Astrocyte (in vitro differentiated cells and primary cell): ENCODE measurements at regions not wholly inside any gene's neighbourhood (a gene's known extent, or its start where the extent isn't known, plus 50 kb on each side); places are given as distances from the start of the nearest gene placed in this dataset.

ENCODE experiments used
- DNase-seq: peaks from one replicate; pipeline ENCODE4 v3.0.0-alpha.2; 2010; ENCODE audit warnings: low read depth
- FAIRE-seq: peaks from 2 replicates; lab custom pipeline; 2011; peaks lifted over from hg19 to GRCh38; lab: Jason Lieb, UNC
- H2AFZ ChIP-seq: 2 replicates; pipeline ENCODE4 v1.6.0; 2012; ENCODE audit warnings: low read depth, low read length, inconsistent platforms
- H3K27ac ChIP-seq: 2 replicates; pipeline ENCODE4 v1.5.1; 2011; ENCODE audit warnings: low read depth, low read length, inconsistent platforms
- H3K27me3 ChIP-seq: 2 replicates; pipeline ENCODE4 v1.6.0; 2011; ENCODE audit warnings: low read length, inconsistent platforms; ENCODE audit not compliant: insufficient read depth
- H3K36me3 ChIP-seq: 2 replicates; pipeline ENCODE4 v1.5.1; 2011; ENCODE audit warnings: low read length, inconsistent platforms; ENCODE audit not compliant: insufficient read depth
- H3K4me1 ChIP-seq: 2 replicates; pipeline ENCODE4 v1.5.1; 2011; ENCODE audit warnings: low read length, inconsistent platforms; ENCODE audit not compliant: insufficient read depth
- H3K4me2 ChIP-seq: 2 replicates; pipeline ENCODE4 v1.6.0; 2012; ENCODE audit warnings: low read length, inconsistent platforms
- H3K4me3 ChIP-seq: 2 replicates; pipeline ENCODE4 v1.5.1; 2011; ENCODE audit warnings: low read depth, mild to moderate bottlenecking, low read length, inconsistent platforms; ENCODE audit not compliant: insufficient read depth
- H3K79me2 ChIP-seq: 2 replicates; pipeline ENCODE4 v1.6.0; 2012; ENCODE audit warnings: mild to moderate bottlenecking, low read length, inconsistent platforms; ENCODE audit not compliant: insufficient read depth
- H3K9ac ChIP-seq: 2 replicates; pipeline ENCODE4 v1.6.0; 2012; ENCODE audit warnings: mild to moderate bottlenecking, low read length, inconsistent platforms
- H3K9me3 ChIP-seq: 2 replicates; pipeline ENCODE4 v1.5.1; 2012; ENCODE audit warnings: low read depth, mild to moderate bottlenecking, low read length, inconsistent platforms; ENCODE audit not compliant: insufficient read depth
- H4K20me1 ChIP-seq: 2 replicates; pipeline ENCODE4 v1.6.0; 2012; ENCODE audit warnings: low read length, inconsistent platforms; ENCODE audit not compliant: insufficient read depth
- H3K27ac Mint-ChIP-seq: one replicate; pipeline ENCODE4 v1.8.0; 2021; ENCODE audit warnings: mild to moderate bottlenecking, mixed read lengths; ENCODE audit not compliant: unreplicated experiment
- H3K27me3 Mint-ChIP-seq: one replicate; pipeline ENCODE4 v1.8.0; 2021; ENCODE audit warnings: low read depth, mixed read lengths; ENCODE audit not compliant: unreplicated experiment
- H3K36me3 Mint-ChIP-seq: one replicate; pipeline ENCODE4 v1.8.0; 2021; ENCODE audit warnings: low read depth, mixed read lengths; ENCODE audit not compliant: unreplicated experiment
- H3K4me1 Mint-ChIP-seq: one replicate; pipeline ENCODE4 v1.8.0; 2021; ENCODE audit warnings: low read depth, mixed read lengths; ENCODE audit not compliant: unreplicated experiment
- H3K4me3 Mint-ChIP-seq: one replicate; pipeline ENCODE4 v1.8.0; 2021; ENCODE audit warnings: mild to moderate bottlenecking, moderate library complexity, mixed read lengths; ENCODE audit not compliant: unreplicated experiment
- H3K9me3 Mint-ChIP-seq: one replicate; pipeline ENCODE4 v1.8.0; 2021; ENCODE audit warnings: mild to moderate bottlenecking, mixed read lengths; ENCODE audit not compliant: unreplicated experiment
- CTCF ChIP-seq: IDR thresholded peaks from 2 replicates; pipeline ENCODE4 v1.5.1; 2011; ENCODE audit warnings: low read depth, mild to moderate bottlenecking, inconsistent platforms, low read length, moderate library complexity; ENCODE audit not compliant: insufficient read depth
- EZH2 ChIP-seq: IDR thresholded peaks from 2 replicates; pipeline ENCODE4 v1.6.1; 2012; ENCODE audit warnings: mild to moderate bottlenecking, low read length, inconsistent platforms; ENCODE audit not compliant: insufficient read depth

DNA sequence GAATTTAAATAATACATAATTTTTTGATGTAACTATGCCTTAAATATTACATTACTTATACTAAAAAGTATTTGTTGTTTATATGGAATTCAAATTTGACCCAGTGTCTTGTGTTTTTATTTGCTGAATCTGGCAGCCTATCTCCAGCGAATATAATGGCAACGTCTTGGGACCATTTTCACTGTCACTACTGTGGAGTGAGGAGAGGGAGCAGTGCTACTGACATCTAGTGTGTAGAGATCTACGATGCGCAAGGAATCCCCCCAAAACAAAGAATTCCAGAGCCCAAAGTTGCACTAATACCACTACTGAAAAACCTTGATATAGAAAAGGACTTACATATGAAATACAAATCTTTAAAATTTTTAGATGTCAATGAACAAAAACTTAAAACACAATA is 314.4 kb downstream of the DRD1 start:
- Mint-ChIP-seq H3K27me3 (peaks cover 3% of the 10 kb centered on the region), H3K9me3 (no peaks in the 10 kb centered on the region), H3K4me1 (peaks cover under 1% of the 10 kb centered on the region), H3K4me3 (no peak overlapping the region), H3K27ac (no peak overlapping the region), H3K36me3 (no peaks in the 10 kb centered on the region)
- DNase-seq = no peak
- no peak overlapping the region for H3K27ac ChIP-seq
- no peaks in the 10 kb centered on the region for H3K4me1 ChIP-seq
- no peaks in the 10 kb centered on the region for H3K27me3 ChIP-seq
- no peak overlapping the region for H2AFZ ChIP-seq
- H3K79me2 ChIP-seq = no peaks in the 10 kb centered on the region
- no peak overlapping the region for H3K4me2 ChIP-seq
- H3K36me3 ChIP-seq = no peaks in the 10 kb centered on the region
- no peaks in the 10 kb centered on the region for H3K9me3 ChIP-seq
- FAIRE-seq = no peak
- TF ChIP-seq EZH2 = no peak
- TF ChIP-seq CTCF = no peak
- no peak overlapping the region for H3K9ac ChIP-seq
- H4K20me1 ChIP-seq = no peaks in the 10 kb centered on the region
- H3K4me3 ChIP-seq = no peak overlapping the region

- TF ChIP-seq EZH2 (no peak), CTCF (no peak)
- Mint-ChIP-seq H3K36me3 (no peaks in the 10 kb centered on the region), H3K27ac (no peak overlapping the region), H3K4me3 (no peak overlapping the region), H3K4me1 (peaks cover 4% of the 10 kb centered on the region), H3K9me3 (no peaks in the 10 kb centered on the region), H3K27me3 (peaks cover 3% of the 10 kb centered on the region)
- H3K36me3 ChIP-seq = no peaks in the 10 kb centered on the region
- H3K9ac ChIP-seq = no peak overlapping the region
- no peak for FAIRE-seq
- no peaks in the 10 kb centered on the region for H3K27me3 ChIP-seq
- no peak overlapping the region for H3K4me3 ChIP-seq
- H3K4me2 ChIP-seq = no peak overlapping the region
- H4K20me1 ChIP-seq = no peaks in the 10 kb centered on the region
- DNase-seq = no peak
- H3K79me2 ChIP-seq = no peaks in the 10 kb centered on the region
- H3K4me1 ChIP-seq = no peaks in the 10 kb centered on the region
- no peak overlapping the region for H2AFZ ChIP-seq
- H3K27ac ChIP-seq = no peak overlapping the region
- no peaks in the 10 kb centered on the region for H3K9me3 ChIP-seq
Measured at GRCh38 chr5:175129121-175129520, 314.9 kb downstream of the DRD1 start.

GRCh38 chr5:175124821-175125220 is 319.2 kb downstream of the DRD1 start:
- H3K4me3 Mint-ChIP-seq = no peak overlapping the region
- Histone ChIP-seq H3K27me3 (no peaks in the 10 kb centered on the region), H3K27ac (no peak overlapping the region), H3K9ac (no peak overlapping the region), H3K36me3 (no peaks in the 10 kb centered on the region), H3K4me1 (no peaks in the 10 kb centered on the region), H3K9me3 (no peaks in the 10 kb centered on the region), H2AFZ (no peak overlapping the region), H3K4me3 (no peak overlapping the region), H3K79me2 (no peaks in the 10 kb centered on the region), H4K20me1 (no peaks in the 10 kb centered on the region), H3K4me2 (no peak overlapping the region)
- FAIRE-seq (no peak), DNase-seq (no peak)
- no peaks in the 10 kb centered on the region for H3K27me3 Mint-ChIP-seq
- no peak overlapping the region for H3K27ac Mint-ChIP-seq
- H3K36me3 Mint-ChIP-seq = no peaks in the 10 kb centered on the region
- TF ChIP-seq CTCF (no peak), EZH2 (no peak)
- no peaks in the 10 kb centered on the region for H3K9me3 Mint-ChIP-seq
- H3K4me1 Mint-ChIP-seq = peaks cover 10% of the 10 kb centered on the region
